Fibroblast of lung (primary cell): ENCODE measurements at regions not wholly inside any gene's neighbourhood (a gene's known extent, or its start where the extent isn't known, plus 50 kb on each side); places are given as distances from the start of the nearest gene placed in this dataset.

ENCODE experiments used
- CTCF ChIP-seq, 2 donors: IDR thresholded peaks in 1 of 2; conservative IDR thresholded peaks in 1 of 2; 1 replicate in 1 of 2; 2 replicates in 1 of 2; pipeline ENCODE4 v1.5.1; 2011 to 2012; ENCODE audit warnings: low read length in 2 of 2, control low read depth in 1 of 2, inconsistent platforms in 1 of 2, low read depth in 1 of 2, mild to moderate bottlenecking in 1 of 2
- EZH2 ChIP-seq: IDR thresholded peaks from 2 replicates; pipeline ENCODE4 v1.5.1; 2012; ENCODE audit warnings: low read length, control low read depth, mild to moderate bottlenecking; ENCODE audit errors: missing control alignments

DNA sequence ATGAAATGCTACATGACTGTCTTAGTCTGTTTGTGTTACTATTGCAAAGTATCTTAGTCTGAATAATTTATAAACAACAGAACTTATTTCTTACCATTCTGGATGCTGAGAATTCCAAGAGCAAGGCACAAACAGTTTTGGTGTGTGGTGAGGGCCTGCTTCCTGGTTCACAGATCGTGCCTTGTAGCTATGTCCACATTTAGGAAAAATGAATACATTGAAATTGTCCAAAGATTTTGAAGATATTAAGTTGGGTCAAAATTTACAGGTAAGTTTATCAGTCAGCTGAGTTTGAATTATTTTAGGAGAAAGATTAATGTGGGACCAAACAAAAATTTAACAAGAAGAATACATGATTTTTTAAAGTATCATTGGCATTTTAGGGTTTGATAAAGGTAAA is 293.5 kb downstream of the LTN1 start:
- TF ChIP-seq CTCF (conservative IDR thresholded peaks at IDR 0.05 in 1 of 2, IDR thresholded peaks at IDR 0.05 in 1 of 2; ENCODE audit: low read depth in 1 of 2, low read length in 2 of 2) = no peak
- TF ChIP-seq EZH2 = no peak
